Astrocyte of the spinal cord (primary cell): ENCODE measurements at regions not wholly inside any gene's neighbourhood (a gene's known extent, or its start where the extent isn't known, plus 50 kb on each side); places are given as distances from the start of the nearest gene placed in this dataset.

ENCODE experiments used
- DNase-seq: peaks from one replicate; pipeline ENCODE4 v3.0.0; 2011; ENCODE audit warnings: low read depth, low spot score
- H3K4me3 ChIP-seq: 2 replicates; pipeline ENCODE4 v1.5.1; 2011; ENCODE audit warnings: low read depth, mild to moderate bottlenecking, low read length, moderate library complexity
- CTCF ChIP-seq: IDR thresholded peaks from 2 replicates; pipeline ENCODE4 v1.5.1; 2012; ENCODE audit warnings: low read depth, mild to moderate bottlenecking, low read length, inconsistent platforms
- in situ Hi-C: cut with HindIII; loops from 2 replicates; pipeline ENCODE4 v1.10.0; 2017; ENCODE audit warnings: low sequenced_read_pairs

GRCh38 chr13:56653043-56653442, 487.7 kb upstream of the PRR20A start:
- no peak for DNase-seq
- no peak for TF ChIP-seq CTCF
- H3K4me3 ChIP-seq = no peak overlapping the region
- in situ Hi-C loops = no loop called here

GRCh38 chr13:56659041-56659471, 481.7 kb upstream of the PRR20A start:
- H3K4me3 ChIP-seq = no peak overlapping the region
- in situ Hi-C loops = no loop called here
- no peak for TF ChIP-seq CTCF
- DNase-seq = no peak

- no peak for TF ChIP-seq CTCF
- no peak for DNase-seq
- H3K4me3 ChIP-seq = no peak overlapping the region
- in situ Hi-C loops = no loop called here
Measured at GRCh38 chr13:56670563-56670962, 470.2 kb upstream of the PRR20A start.

GRCh38 chr13:56681404-56681803, 459.3 kb upstream of the PRR20A start:
- no peak for TF ChIP-seq CTCF
- in situ Hi-C loops = no loop called here
- no peak overlapping the region for H3K4me3 ChIP-seq
- no peak for DNase-seq

- H3K4me3 ChIP-seq = no peak overlapping the region
- in situ Hi-C loops = no loop called here
- no peak for TF ChIP-seq CTCF
- DNase-seq = no peak
Measured at GRCh38 chr13:56687131-56687530, 453.6 kb upstream of the PRR20A start.

- no peak for DNase-seq
- in situ Hi-C loops = no loop called here
Measured at GRCh38 chr13:56697011-56697410, 443.7 kb upstream of the PRR20A start.

More at GRCh38 chr13:56697011-56697410, 443.7 kb upstream of the PRR20A start:
- no peak overlapping the region for H3K4me3 ChIP-seq
- no peak for TF ChIP-seq CTCF
